Hepatocyte (in vitro differentiated cells): ENCODE measurements at regions not wholly inside any gene's neighbourhood (a gene's known extent, or its start where the extent isn't known, plus 50 kb on each side); places are given as distances from the start of the nearest gene placed in this dataset.

Experiments
- DNase-seq: peaks from one replicate; pipeline ENCODE4 v3.0.0-alpha.2; 2016; ENCODE audit warnings: low spot score
- H2AFZ ChIP-seq: fragments of 200-600 bp; sonication (generic); 2 replicates; pipeline ENCODE4 v1.6.0; 2016; ENCODE audit warnings: antibody characterized with exemption, mild to moderate bottlenecking
- H3K27ac ChIP-seq: fragments of 200-600 bp; sonication (generic); 2 replicates; pipeline ENCODE4 v1.5.1; 2016; ENCODE audit warnings: mild to moderate bottlenecking
- H3K27me3 ChIP-seq: fragments of 200-600 bp; sonication (generic); 2 replicates; pipeline ENCODE4 v1.6.1; 2016
- H3K36me3 ChIP-seq: fragments of 200-600 bp; sonication (generic); replicated peaks from 2 replicates; pipeline ENCODE4 v1.5.1; 2016; ENCODE audit warnings: low read depth; ENCODE audit not compliant: insufficient read depth
- H3K4me1 ChIP-seq: fragments of 200-600 bp; sonication (generic); 2 replicates; pipeline ENCODE4 v1.5.1; 2016; ENCODE audit warnings: mild to moderate bottlenecking, moderate library complexity; ENCODE audit not compliant: insufficient read depth
- H3K4me2 ChIP-seq: fragments of 200-600 bp; sonication (generic); 2 replicates; pipeline ENCODE4 v1.6.0; 2016
- H3K4me3 ChIP-seq: fragments of 200-600 bp; sonication (generic); 2 replicates; pipeline ENCODE4 v1.5.1; 2016; ENCODE audit warnings: mild to moderate bottlenecking
- H3K79me2 ChIP-seq: fragments of 200-600 bp; sonication (generic); 2 replicates; pipeline ENCODE4 v1.6.0; 2017; ENCODE audit warnings: mild to moderate bottlenecking
- H3K9me2 ChIP-seq: fragments of 200-600 bp; sonication (generic); replicated peaks from 2 replicates; pipeline ENCODE4 v1.6.0; 2017; ENCODE audit warnings: mild to moderate bottlenecking; ENCODE audit not compliant: insufficient read depth
- H3K9me3 ChIP-seq: fragments of 200-600 bp; sonication (generic); 2 replicates; pipeline ENCODE4 v1.5.1; 2016; ENCODE audit warnings: low read depth, mild to moderate bottlenecking
- H4K20me1 ChIP-seq: fragments of 200-600 bp; sonication (generic); 2 replicates; pipeline ENCODE4 v1.6.0; 2016; ENCODE audit warnings: mild to moderate bottlenecking; ENCODE audit not compliant: insufficient read depth, poor library complexity, severe bottlenecking
- CTCF ChIP-seq: fragments of 200-600 bp; sonication (generic); IDR thresholded peaks from 2 replicates; pipeline ENCODE4 v1.5.1; 2016; ENCODE audit warnings: antibody characterized with exemption, mild to moderate bottlenecking; ENCODE audit not compliant: poor library complexity
- EZH2 ChIP-seq: fragments of 200-600 bp; sonication (generic); IDR thresholded peaks from 2 replicates; pipeline ENCODE4 v1.6.1; 2016; ENCODE audit warnings: antibody characterized with exemption, mild to moderate bottlenecking, borderline replicate concordance
- EZH2phosphoT487 ChIP-seq: fragments of 200-600 bp; sonication (generic); IDR thresholded peaks from one replicate; pipeline ENCODE4 v1.6.1; 2018; ENCODE audit warnings: antibody characterized with exemption, mild to moderate bottlenecking, low read depth, moderate library complexity; ENCODE audit not compliant: unreplicated experiment, severe bottlenecking
- WGBS: methylation state at CpG from one replicate; pipeline ENCODE4 v1.1.6; 2016; ENCODE audit warnings: low lambda C conversion rate; ENCODE audit errors: missing lambda C conversion rate; 5-methylcytosine and 5-hydroxymethylcytosine counted together

GRCh38 chr14:106776395-106776983, 1250.1 kb downstream of the TMEM121 start:
- TF ChIP-seq CTCF (no peak), EZH2 (no peak), EZH2phosphoT487 (no peak)
- H3K27me3 ChIP-seq, result no peaks in the 10 kb centered on the region
- no peak overlapping the region for H3K4me3 ChIP-seq
- H4K20me1 ChIP-seq, result no peaks in the 10 kb centered on the region
- H3K4me2 ChIP-seq, result no peak overlapping the region
- no peak overlapping the region for H2AFZ ChIP-seq
- H3K4me1 ChIP-seq, result no peaks in the 10 kb centered on the region
- 39% methylated on average over 4 of the region's 4 CpGs for WGBS
- H3K9me3 ChIP-seq, result peaks cover 8% of the 10 kb centered on the region
- no peaks in the 10 kb centered on the region for H3K36me3 ChIP-seq
- H3K79me2 ChIP-seq, result no peaks in the 10 kb centered on the region
- DNase-seq, result no peak
- no peaks in the 10 kb centered on the region for H3K9me2 ChIP-seq
- no peak overlapping the region for H3K27ac ChIP-seq

- Histone ChIP-seq H3K36me3 (no peaks in the 10 kb centered on the region), H3K9me3 (peaks cover 8% of the 10 kb centered on the region), H3K4me2 (no peak overlapping the region), H3K4me1 (no peaks in the 10 kb centered on the region), H3K79me2 (no peaks in the 10 kb centered on the region), H2AFZ (no peak overlapping the region), H3K27ac (no peak overlapping the region), H4K20me1 (no peaks in the 10 kb centered on the region), H3K9me2 (no peaks in the 10 kb centered on the region), H3K4me3 (no peak overlapping the region), H3K27me3 (no peaks in the 10 kb centered on the region)
- DNase-seq, result no peak
- TF ChIP-seq EZH2phosphoT487 (no peak), CTCF (no peak), EZH2 (no peak)
These were observed 1252.6 kb downstream of the TMEM121 start for GRCh38 chr14:106778986-106779385.

- TF ChIP-seq EZH2 (no peak), CTCF (no peak), EZH2phosphoT487 (no peak)
- WGBS, result 22% methylated on average over 1 of the region's 1 CpG
- no peaks in the 10 kb centered on the region for H3K4me1 ChIP-seq
- no peaks in the 10 kb centered on the region for H3K27me3 ChIP-seq
- no peak for DNase-seq
- H2AFZ ChIP-seq, result no peak overlapping the region
- H3K4me2 ChIP-seq, result no peak overlapping the region
- no peaks in the 10 kb centered on the region for H4K20me1 ChIP-seq
- H3K9me2 ChIP-seq, result no peaks in the 10 kb centered on the region
- no peaks in the 10 kb centered on the region for H3K36me3 ChIP-seq
- H3K27ac ChIP-seq, result no peak overlapping the region
- no peaks in the 10 kb centered on the region for H3K79me2 ChIP-seq
- no peak overlapping the region for H3K4me3 ChIP-seq
- no peaks in the 10 kb centered on the region for H3K9me3 ChIP-seq
These were observed 1260.3 kb downstream of the TMEM121 start for GRCh38 chr14:106786697-106787096.

- H3K4me3 ChIP-seq, result no peak overlapping the region
- WGBS, result 54% methylated on average over 2 of the region's 2 CpGs
- H3K4me2 ChIP-seq, result no peak overlapping the region
These were observed 1261.2 kb downstream of the TMEM121 start for GRCh38 chr14:106787626-106788025.

More at GRCh38 chr14:106787626-106788025, 1261.2 kb downstream of the TMEM121 start:
- H3K79me2 ChIP-seq, result no peaks in the 10 kb centered on the region
- TF ChIP-seq EZH2phosphoT487 (no peak), CTCF (no peak), EZH2 (no peak)
- H3K9me3 ChIP-seq, result no peaks in the 10 kb centered on the region
- no peaks in the 10 kb centered on the region for H4K20me1 ChIP-seq
- no peaks in the 10 kb centered on the region for H3K27me3 ChIP-seq
- no peak for DNase-seq
- H2AFZ ChIP-seq, result no peak overlapping the region
- no peak overlapping the region for H3K27ac ChIP-seq
- H3K36me3 ChIP-seq, result no peaks in the 10 kb centered on the region
- no peaks in the 10 kb centered on the region for H3K4me1 ChIP-seq
- H3K9me2 ChIP-seq, result no peaks in the 10 kb centered on the region
